HCT116 (cell line): ENCODE measurements at regions not wholly inside any gene's neighbourhood (a gene's known extent, or its start where the extent isn't known, plus 50 kb on each side); places are given as distances from the start of the nearest gene placed in this dataset.
A peak's percentile ranks its signal among the peaks of the same experiment; 100 is the strongest.

Source experiments
- ATAC-seq: fragments of 200-7000 bp; cut with Tn5 transposase; 2 replicates; pipeline ENCODE4 v1.9.1; 2020; ENCODE audit warnings: mild to moderate bottlenecking, moderate library complexity
- BruUV-seq: library from RNA; stranded (reverse); fragments of 400-500 nt; replicated peaks from 2 replicates; lab custom pipeline; 2021; lab: Mats Ljungman, UMichigan
- CTCF ChIA-PET: fragments of 300-600 bp; sonication (Branson Sonifier 250); formaldehyde crosslinking; loops from one replicate; lab custom pipeline; 2021; ENCODE audit warnings: antibody characterized with exemption; lab: Charles Lee
- POLR2A ChIA-PET: fragments of 300-600, 350-600 bp; sonication (Branson Sonifier 250); formaldehyde crosslinking; loops from one replicate; lab custom pipeline; 2021; ENCODE audit warnings: antibody characterized with exemption; lab: Charles Lee
- RAD21 ChIA-PET, 2 experiments: fragments of 300-600 bp; sonication (Branson Sonifier 250); formaldehyde crosslinking; loops; one replicate each; lab custom pipeline; 2023; ENCODE audit warnings: low total read pairs in 2 of 2; ENCODE audit not compliant: uncharacterized antibody in 2 of 2, unreplicated experiment in 2 of 2, low non-redundant PET in 1 of 2; lab: Charles Lee
- DNase-seq: peaks from one replicate; pipeline ENCODE4 v3.0.0-alpha.2; 2010; ENCODE audit warnings: low read depth, low spot score
- H2AFZ ChIP-seq: fragments of 200-600 bp; shearing (Covaris generic), sonication (generic); 2 replicates; pipeline ENCODE4 v1.6.1; 2017; ENCODE audit warnings: low read depth, mixed run types, mixed read lengths, antibody characterized with exemption, low read length; ENCODE audit not compliant: poor library complexity, severe bottlenecking
- H3K27ac ChIP-seq: 2 replicates; pipeline ENCODE4 v1.5.1; 2012; ENCODE audit warnings: low read depth, low read length
- H3K27me3 ChIP-seq: fragments of 200-600 bp; sonication (generic); 2 replicates; pipeline ENCODE4 v1.6.1; 2016; ENCODE audit warnings: mixed run types, low read length, mixed read lengths; ENCODE audit not compliant: insufficient read depth
- H3K36me3 ChIP-seq, 2 experiments: fragments of 200-500 bp in 1 of 2; fragments of 200-600 bp in 1 of 2; sonication (Bioruptor generic) in 1 of 2; sonication (generic) in 1 of 2; 2 replicates each; pipeline versions ENCODE4 v1.5.1 to v1.6.1; 2014 to 2016; ENCODE audit warnings: low read length in 2 of 2, inconsistent platforms in 1 of 2, mixed read lengths in 1 of 2, mixed run types in 1 of 2; ENCODE audit not compliant: insufficient read depth in 2 of 2, control insufficient read depth in 1 of 2
- H3K4me1 ChIP-seq, 2 experiments: fragments of 200-600 bp in 1 of 2; sonication (generic) in 1 of 2; 2 replicates each; pipeline versions ENCODE4 v1.5.1 to v1.6.1; 2012 to 2017; ENCODE audit warnings: low read length in 2 of 2, inconsistent platforms in 1 of 2, mild to moderate bottlenecking in 1 of 2, mixed read lengths in 1 of 2, mixed run types in 1 of 2, moderate library complexity in 1 of 2; ENCODE audit not compliant: insufficient read depth in 2 of 2, control insufficient read depth in 1 of 2
- H3K4me2 ChIP-seq: fragments of 200-600 bp; sonication (generic); 2 replicates; pipeline ENCODE4 v1.6.1; 2017; ENCODE audit warnings: mixed run types, low read length, mixed read lengths
- H3K4me3 ChIP-seq, 2 experiments: fragments of 200-600 bp in 1 of 2; sonication (generic) in 1 of 2; replicated peaks in 1 of 2; 2 replicates each; pipeline ENCODE4 v1.5.1; 2011 to 2016; ENCODE audit warnings: low read length in 2 of 2, control low read depth in 1 of 2, low read depth in 1 of 2, mild to moderate bottlenecking in 1 of 2, mixed read lengths in 1 of 2, mixed run types in 1 of 2
- H3K79me2 ChIP-seq: fragments of 200-600 bp; sonication (generic); 2 replicates; pipeline ENCODE4 v1.6.1; 2017; ENCODE audit warnings: mild to moderate bottlenecking, mixed run types, low read length, moderate library complexity, mixed read lengths; ENCODE audit not compliant: insufficient read depth
- H3K9ac ChIP-seq: fragments of 200-600 bp; sonication (generic); 2 replicates; pipeline ENCODE4 v1.6.1; 2016; ENCODE audit warnings: low read length, mixed read lengths
- H3K9me2 ChIP-seq: fragments of 200-600 bp; sonication (generic), shearing (Covaris generic); 2 replicates; pipeline ENCODE4 v1.6.1; 2017; ENCODE audit warnings: mixed run types, mild to moderate bottlenecking, moderate library complexity; ENCODE audit not compliant: insufficient read depth
- H3K9me3 ChIP-seq, 2 experiments: fragments of 200-500 bp in 1 of 2; fragments of 200-600 bp in 1 of 2; sonication (Bioruptor generic) in 1 of 2; sonication (generic) in 1 of 2; 2 replicates each; pipeline ENCODE4 v1.6.1; 2014 to 2017; ENCODE audit warnings: low read length in 2 of 2, mixed read lengths in 2 of 2, inconsistent platforms in 1 of 2, low read depth in 1 of 2, mild to moderate bottlenecking in 1 of 2, mixed run types in 1 of 2, moderate library complexity in 1 of 2; ENCODE audit not compliant: control insufficient read depth in 1 of 2, insufficient read depth in 1 of 2
- H4K20me1 ChIP-seq: fragments of 200-600 bp; sonication (generic), shearing (Covaris generic); 2 replicates; pipeline ENCODE4 v1.6.1; 2017; ENCODE audit warnings: mixed run types, mild to moderate bottlenecking, moderate library complexity; ENCODE audit not compliant: insufficient read depth
- CTCF ChIP-seq, 3 experiments: fragments of 200-600 bp in 1 of 3; sonication (generic) in 1 of 3; IDR thresholded peaks in 2 of 3; conservative IDR thresholded peaks in 1 of 3; 2 replicates each; pipeline ENCODE4 v1.5.1; 2012 to 2017; ENCODE audit warnings: low read depth in 2 of 3, low read length in 2 of 3, antibody characterized with exemption in 1 of 3, borderline replicate concordance in 1 of 3, control low read depth in 1 of 3, mild to moderate bottlenecking in 1 of 3, mixed read lengths in 1 of 3, mixed run types in 1 of 3, moderate library complexity in 1 of 3; ENCODE audit not compliant: insufficient read depth in 1 of 3
- EZH2 ChIP-seq: fragments of 200-600 bp; sonication (generic); IDR thresholded peaks from 2 replicates; pipeline ENCODE4 v1.6.1; 2017; ENCODE audit warnings: antibody characterized with exemption, mixed run types
- EZH2phosphoT487 ChIP-seq: fragments of 200-600 bp; IDR thresholded peaks from 2 replicates; pipeline ENCODE4 v1.6.1; 2018; ENCODE audit warnings: antibody characterized with exemption, borderline replicate concordance
- FOSL1 ChIP-seq: IDR thresholded peaks from 2 replicates; pipeline ENCODE4 v1.6.1; 2012; ENCODE audit warnings: low read depth
- JUND ChIP-seq: IDR thresholded peaks from 2 replicates; pipeline ENCODE4 v1.6.1; 2012
- MAX ChIP-seq: IDR thresholded peaks from 2 replicates; pipeline ENCODE4 v1.6.1; 2012
- POLR2A ChIP-seq: IDR thresholded peaks from 2 replicates; pipeline ENCODE4 v1.7.0; 2011; ENCODE audit warnings: borderline replicate concordance; ENCODE audit not compliant: insufficient read depth, insufficient read length; ENCODE audit errors: extremely low read depth
- POLR2AphosphoS5 ChIP-seq: IDR thresholded peaks from 2 replicates; pipeline ENCODE4 v1.6.1; 2011; ENCODE audit warnings: mild to moderate bottlenecking, low read depth, low read length, moderate library complexity
- RAD21 ChIP-seq: IDR thresholded peaks from 2 replicates; pipeline ENCODE4 v1.6.1; 2012; ENCODE audit warnings: low read depth, mild to moderate bottlenecking
- TCF7L2 ChIP-seq: IDR thresholded peaks from 2 replicates; pipeline ENCODE4 v1.7.0; 2011; ENCODE audit warnings: borderline replicate concordance, inconsistent platforms; ENCODE audit not compliant: insufficient read depth, insufficient read length; ENCODE audit errors: extremely low read depth
- YY1 ChIP-seq: IDR thresholded peaks from 2 replicates; pipeline ENCODE4 v1.6.1; 2011; ENCODE audit warnings: low read length, low read depth, moderate library complexity, mild to moderate bottlenecking; ENCODE audit not compliant: insufficient replicate concordance; ENCODE audit errors: extremely low read depth
- ZBTB33 ChIP-seq: IDR thresholded peaks from 2 replicates; pipeline ENCODE4 v1.6.1; 2011; ENCODE audit warnings: mild to moderate bottlenecking, low read length, moderate library complexity; ENCODE audit not compliant: insufficient replicate concordance; ENCODE audit errors: extremely low read depth
- ZNF274 ChIP-seq: fragments of 200-500 bp; sonication (Bioruptor generic); IDR thresholded peaks from 2 replicates; pipeline ENCODE4 v1.6.1; 2014; ENCODE audit warnings: mild to moderate bottlenecking, low read depth, low read length, inconsistent platforms
- intact Hi-C: fragments of 100-400 bp; cut with micrococcal nuclease; formaldehyde crosslinking; loops from 2 replicates; pipeline ENCODE4 v1.10.0; 2022

GRCh38 chr3:632571-633170 lies 436.1 kb downstream of the CHL1 start:
- ChIA-PET POLR2A (no interaction called here), CTCF (no interaction called here), RAD21 (no interaction called here)
- no peaks in the 10 kb centered on the region for H3K36me3 ChIP-seq
- no peak overlapping the region for H3K27ac ChIP-seq
- no peaks in the 10 kb centered on the region for H3K4me1 ChIP-seq
- H3K9me3 ChIP-seq: peaks cover 7 to 29% of the 10 kb centered on the region in 2 experiments; a peak in 3 of 4 replicates
- intact Hi-C loops: no loop called here
- DNase-seq (peak; percentile 35), ATAC-seq (peak; percentile 50; the same call in 1 of the 2 replicates)
- no peaks in the 10 kb centered on the region for H4K20me1 ChIP-seq
- no peaks in the 10 kb centered on the region for H3K79me2 ChIP-seq
- no peak overlapping the region for H3K4me3 ChIP-seq
- H3K9me2 ChIP-seq: no peaks in the 10 kb centered on the region
- H2AFZ ChIP-seq: no peak overlapping the region
- BruUV-seq: no TSS peak
- no peak overlapping the region for H3K9ac ChIP-seq
- H3K4me2 ChIP-seq: no peak overlapping the region
- no peaks in the 10 kb centered on the region for H3K27me3 ChIP-seq
- TF ChIP-seq ZBTB33 (no peak), CTCF (IDR thresholded peaks at IDR 0.05 in 2 of 3, conservative IDR thresholded peaks at IDR 0.05 in 1 of 3; ENCODE audit: borderline replicate concordance in 1 of 3, insufficient read depth in 1 of 3, low read depth in 2 of 3, low read length in 2 of 3) (peak in 2 of 3 experiments; percentile 50 to 64; a peak in 4 of 6 replicates), JUND (no peak), ZNF274 (no peak), FOSL1 (no peak), YY1 (no peak), POLR2AphosphoS5 (no peak), MAX (no peak), EZH2phosphoT487 (no peak), RAD21 (peak; percentile 51), POLR2A (no peak), TCF7L2 (no peak), EZH2 (no peak)
